SK-N-SH (cell line): ENCODE measurements at regions not wholly inside any gene's neighbourhood (a gene's known extent, or its start where the extent isn't known, plus 50 kb on each side); places are given as distances from the start of the nearest gene placed in this dataset.

Experiments used
- CTCF ChIA-PET: fragments of 300-600, 350-600 bp; formaldehyde crosslinking; extraction: SDS; loops from one replicate; lab custom pipeline; 2021; lab: Yijun Ruan, JAX
- POLR2A ChIA-PET: fragments of 350-600 bp; sonication (Branson Sonifier 250); formaldehyde crosslinking; extraction: SDS; loops from one replicate; lab custom pipeline; 2020; ENCODE audit warnings: antibody characterized with exemption, inconsistent platforms; lab: Yijun Ruan, JAX
- DNase-seq: peaks from one replicate; pipeline ENCODE4 v3.0.0; 2012
- H2AFZ ChIP-seq: fragments of 200-600 bp; sonication (generic); 2 replicates; pipeline ENCODE4 v1.8.1; 2016; ENCODE audit warnings: antibody characterized with exemption, mild to moderate bottlenecking, low read depth
- H3F3A ChIP-seq: fragments of 200-600 bp; sonication (generic); replicated peaks from 2 replicates; pipeline ENCODE3; 2016; ENCODE audit warnings: antibody characterized with exemption, mild to moderate bottlenecking; ENCODE audit not compliant: insufficient read depth
- H3K27ac ChIP-seq, 2 experiments: fragments of 200-500 bp in 1 of 2; fragments of 200-600 bp in 1 of 2; sonication (Bioruptor generic) in 1 of 2; sonication (generic), shearing (Covaris generic) in 1 of 2; 2 replicates each; pipeline versions ENCODE4 v1.5.1 to v1.6.1; 2014 to 2016; ENCODE audit warnings: low read depth in 2 of 2, inconsistent platforms in 1 of 2, low read length in 1 of 2, mild to moderate bottlenecking in 1 of 2, mixed read lengths in 1 of 2
- H3K27me3 ChIP-seq: fragments of 200-600 bp; sonication (generic), shearing (Covaris generic); 2 replicates; pipeline ENCODE4 v1.6.1; 2016; ENCODE audit warnings: mixed run types; ENCODE audit not compliant: insufficient read depth
- H3K36me3 ChIP-seq, 2 experiments: fragments of 200-500 bp in 1 of 2; fragments of 200-600 bp in 1 of 2; sonication (Bioruptor generic) in 1 of 2; sonication (generic) in 1 of 2; replicated peaks in 1 of 2; 2 replicates each; pipeline versions ENCODE3 to v1.5.1; 2014 to 2016; ENCODE audit warnings: low read length in 1 of 2, mild to moderate bottlenecking in 1 of 2; ENCODE audit not compliant: insufficient read depth in 2 of 2, control insufficient read depth in 1 of 2
- H3K4me1 ChIP-seq, 2 experiments: fragments of 200-500 bp in 1 of 2; fragments of 200-600 bp in 1 of 2; sonication (Bioruptor generic) in 1 of 2; sonication (generic), shearing (Covaris generic) in 1 of 2; 2 replicates each; pipeline versions ENCODE4 v1.5.1 to v1.6.1; 2014 to 2016; ENCODE audit warnings: low read depth in 1 of 2, low read length in 1 of 2, mixed run types in 1 of 2; ENCODE audit not compliant: insufficient read depth in 2 of 2, control insufficient read depth in 1 of 2
- H3K4me2 ChIP-seq: fragments of 200-600 bp; sonication (generic), shearing (Covaris generic); 2 replicates; pipeline ENCODE4 v1.6.1; 2017; ENCODE audit warnings: mixed run types
- H3K4me3 ChIP-seq, 2 experiments: fragments of 200-500 bp in 1 of 2; fragments of 200-600 bp in 1 of 2; sonication (Bioruptor generic) in 1 of 2; sonication (generic), shearing (Covaris generic) in 1 of 2; 2 replicates each; pipeline versions ENCODE4 v1.5.1 to v1.8.1; 2014 to 2016; ENCODE audit warnings: low read depth in 2 of 2, inconsistent platforms in 1 of 2, low read length in 1 of 2, mild to moderate bottlenecking in 1 of 2, mixed read lengths in 1 of 2, moderate library complexity in 1 of 2
- H3K79me2 ChIP-seq: fragments of 200-600 bp; sonication (generic); 2 replicates; pipeline ENCODE4 v1.8.1; 2017; ENCODE audit warnings: mild to moderate bottlenecking; ENCODE audit not compliant: insufficient read depth
- H3K9ac ChIP-seq: fragments of 200-600 bp; sonication (generic); 2 replicates; pipeline ENCODE4 v1.6.1; 2017; ENCODE audit warnings: mixed run types
- H3K9me2 ChIP-seq: fragments of 200-600 bp; sonication (generic); 2 replicates; pipeline ENCODE4 v1.6.1; 2017; ENCODE audit warnings: mixed run types
- H3K9me3 ChIP-seq: fragments of 200-600 bp; sonication (generic); 2 replicates; pipeline ENCODE4 v1.6.1; 2017; ENCODE audit warnings: mixed run types, mild to moderate bottlenecking, moderate library complexity
- H4K20me1 ChIP-seq: fragments of 200-600 bp; sonication (generic); 2 replicates; pipeline ENCODE4 v1.6.1; 2017; ENCODE audit warnings: mild to moderate bottlenecking, mixed run types; ENCODE audit not compliant: insufficient read depth
- CHD2 ChIP-seq: fragments of 150-350 bp; IDR thresholded peaks from 2 replicates; pipeline ENCODE4 v1.6.1; 2018; ENCODE audit warnings: low read length; ENCODE audit not compliant: partially characterized antibody
- ELF1 ChIP-seq: IDR thresholded peaks from 2 replicates; pipeline ENCODE4 v1.4.0; 2012
- EP300 ChIP-seq, 2 experiments: IDR thresholded peaks; 2 replicates each; pipeline versions ENCODE4 v1.4.0 to v1.6.1; 2012; ENCODE audit warnings: borderline replicate concordance in 1 of 2, low read depth in 1 of 2, low read length in 1 of 2
- EZH2phosphoT487 ChIP-seq: fragments of 200-600 bp; sonication (generic); IDR thresholded peaks from 2 replicates; pipeline ENCODE4 v1.6.1; 2017; ENCODE audit warnings: low read depth, mixed run types, mild to moderate bottlenecking, antibody characterized with exemption, moderate library complexity, borderline replicate concordance
- FOSL2 ChIP-seq: IDR thresholded peaks from 2 replicates; pipeline ENCODE4 v1.4.0; 2012; ENCODE audit warnings: low read depth, mild to moderate bottlenecking, moderate library complexity, borderline replicate concordance
- FOXJ3 ChIP-seq: sonication (generic); formaldehyde crosslinking; IDR thresholded peaks from 2 replicates; pipeline ENCODE4 v1.5.1; 2020; ENCODE audit warnings: mild to moderate bottlenecking, missing genetic modification reagents
- FOXM1 ChIP-seq: IDR thresholded peaks from 2 replicates; pipeline ENCODE4 v1.4.0; 2012; ENCODE audit warnings: low read depth, mild to moderate bottlenecking
- GABPA ChIP-seq: IDR thresholded peaks from 2 replicates; pipeline ENCODE4 v1.4.0; 2012; ENCODE audit warnings: low read depth, mild to moderate bottlenecking
- IRF3 ChIP-seq: fragments of 150-350 bp; IDR thresholded peaks from 2 replicates; pipeline ENCODE4 v1.6.1; 2016; ENCODE audit warnings: mild to moderate bottlenecking, low read depth, low read length
- JUND ChIP-seq: IDR thresholded peaks from 2 replicates; pipeline ENCODE4 v1.4.0; 2012
- MAX ChIP-seq: IDR thresholded peaks from 2 replicates; pipeline ENCODE4 v1.4.0; 2012; ENCODE audit warnings: low read depth
- POLR2AphosphoS5 ChIP-seq: IDR thresholded peaks from 2 replicates; pipeline ENCODE4 v1.6.1; 2012; ENCODE audit warnings: low read depth, low read length
- RCOR1 ChIP-seq: fragments of 150-350 bp; IDR thresholded peaks from 2 replicates; pipeline ENCODE4 v1.6.1; 2017; ENCODE audit warnings: antibody characterized with exemption, low read length
- RFX5 ChIP-seq: IDR thresholded peaks from 2 replicates; pipeline ENCODE4 v1.6.1; 2012; ENCODE audit warnings: mild to moderate bottlenecking, improper control_type of control experiment, low read length
- SIN3A ChIP-seq: IDR thresholded peaks from 2 replicates; pipeline ENCODE4 v1.6.1; 2012; ENCODE audit warnings: low read depth, mild to moderate bottlenecking, low read length, moderate library complexity, borderline replicate concordance
- TCF12 ChIP-seq: IDR thresholded peaks from 2 replicates; pipeline ENCODE4 v1.4.0; 2012
- TEAD4 ChIP-seq: IDR thresholded peaks from 2 replicates; pipeline ENCODE4 v1.4.0; 2012; ENCODE audit warnings: mild to moderate bottlenecking, borderline replicate concordance; ENCODE audit not compliant: insufficient read depth
- ZBTB33 ChIP-seq: IDR thresholded peaks from 2 replicates; pipeline ENCODE4 v1.4.0; 2012; ENCODE audit warnings: low read depth, borderline replicate concordance
- WGBS: methylation state at CpG from one replicate; pipeline ENCODE4 v1.1.6; 2017; ENCODE audit warnings: low lambda C conversion rate; 5-methylcytosine and 5-hydroxymethylcytosine counted together
- TF ChIP-seq, protein P1 (sequence below): IDR thresholded peaks from 2 replicates; pipeline ENCODE4 v1.4.0; 2012; ENCODE audit warnings: low read depth, borderline replicate concordance

- TF ChIP-seq FOSL2: no peak
- TF ChIP-seq, protein P1, sequence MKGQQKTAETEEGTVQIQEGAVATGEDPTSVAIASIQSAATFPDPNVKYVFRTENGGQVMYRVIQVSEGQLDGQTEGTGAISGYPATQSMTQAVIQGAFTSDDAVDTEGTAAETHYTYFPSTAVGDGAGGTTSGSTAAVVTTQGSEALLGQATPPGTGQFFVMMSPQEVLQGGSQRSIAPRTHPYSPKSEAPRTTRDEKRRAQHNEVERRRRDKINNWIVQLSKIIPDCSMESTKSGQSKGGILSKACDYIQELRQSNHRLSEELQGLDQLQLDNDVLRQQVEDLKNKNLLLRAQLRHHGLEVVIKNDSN: no peak
These were observed 184.7 kb upstream of the ZNF462 start (continued) for GRCh38 chr9:106678273-106678672.

DNA sequence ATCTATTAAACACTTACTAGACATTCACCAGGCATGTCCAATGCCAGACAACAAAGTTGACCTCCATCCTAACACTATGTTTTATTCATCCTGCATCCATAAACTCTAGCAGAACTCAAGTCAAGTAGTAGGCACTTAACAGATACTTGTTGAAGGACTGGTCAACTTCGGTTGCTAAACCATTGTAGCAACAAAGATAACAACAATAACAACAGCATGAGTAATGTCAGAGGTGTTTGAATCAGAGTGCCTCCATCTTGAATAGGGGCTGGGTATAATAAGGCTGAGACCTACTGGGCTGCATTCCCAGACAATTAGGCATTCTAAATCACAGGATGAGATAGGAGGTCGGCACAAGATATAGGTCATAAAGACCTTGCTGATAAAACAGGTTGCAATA is 180.5 kb upstream of the ZNF462 start:
- Histone ChIP-seq H2AFZ (no peak overlapping the region), H3K27ac (no peak overlapping the region), H3K27me3 (no peaks in the 10 kb centered on the region), H3K36me3 (no peaks in the 10 kb centered on the region), H3K9me2 (no peaks in the 10 kb centered on the region), H3K9ac (no peak overlapping the region), H3F3A (no peaks in the 10 kb centered on the region), H3K4me3 (no peak overlapping the region), H3K4me1 (no peaks in the 10 kb centered on the region), H3K9me3 (no peaks in the 10 kb centered on the region), H3K79me2 (no peaks in the 10 kb centered on the region), H3K4me2 (no peak overlapping the region), H4K20me1 (no peaks in the 10 kb centered on the region)
- TF ChIP-seq POLR2AphosphoS5 (no peak), SIN3A (no peak), FOXJ3 (no peak), ZBTB33 (no peak), IRF3 (no peak), ELF1 (no peak)
- TF ChIP-seq, protein P1: no peak
- 15% methylated on average over 2 of the region's 2 CpGs for WGBS
- POLR2A ChIA-PET: no interaction called here
- no peak for DNase-seq
- CTCF ChIA-PET: no interaction called here

GRCh38 chr9:106683454-106683853 is 179.5 kb upstream of the ZNF462 start:
- ChIA-PET CTCF (no interaction called here), POLR2A (no interaction called here)
- Histone ChIP-seq H3K4me3 (no peak overlapping the region), H3K4me2 (no peak overlapping the region), H4K20me1 (no peaks in the 10 kb centered on the region), H3K79me2 (no peaks in the 10 kb centered on the region), H2AFZ (no peak overlapping the region), H3K27ac (no peak overlapping the region), H3K9me2 (no peaks in the 10 kb centered on the region), H3K36me3 (no peaks in the 10 kb centered on the region), H3K4me1 (no peaks in the 10 kb centered on the region), H3F3A (no peaks in the 10 kb centered on the region), H3K9ac (no peak overlapping the region), H3K9me3 (no peaks in the 10 kb centered on the region), H3K27me3 (no peaks in the 10 kb centered on the region)
- DNase-seq: no peak
- no peak for TF ChIP-seq TEAD4
- no peak for TF ChIP-seq IRF3
- no peak for TF ChIP-seq EP300 (IDR thresholded peaks at IDR 0.05; ENCODE audit: borderline replicate concordance in 1 of 2, low read depth in 1 of 2, low read length in 1 of 2)
- TF ChIP-seq JUND: no peak
- TF ChIP-seq MAX: no peak
- no peak for TF ChIP-seq RFX5
- TF ChIP-seq GABPA: no peak
- no peak for TF ChIP-seq RCOR1
- TF ChIP-seq ZBTB33: no peak
- no peak for TF ChIP-seq CHD2
- no peak for TF ChIP-seq FOSL2
- no peak for TF ChIP-seq EZH2phosphoT487
- no peak for TF ChIP-seq ELF1
- TF ChIP-seq FOXM1: no peak
- TF ChIP-seq TCF12: no peak
